H1 (cell line): ENCODE measurements at regions not wholly inside any gene's neighbourhood (a gene's known extent, or its start where the extent isn't known, plus 50 kb on each side); places are given as distances from the start of the nearest gene placed in this dataset.

Source experiments
- CTCF ChIA-PET: fragments of 300-600 bp; sonication (Branson Sonifier 250); formaldehyde crosslinking; loops from one replicate; lab custom pipeline; 2021; ENCODE audit not compliant: partially characterized antibody; lab: Charles Lee
- POLR2A ChIA-PET: fragments of 300-600 bp; sonication (Branson Sonifier 250); formaldehyde crosslinking; loops from one replicate; lab custom pipeline; 2021; ENCODE audit warnings: inconsistent platforms; ENCODE audit not compliant: partially characterized antibody; lab: Charles Lee
- DNase-seq, 2 experiments: peaks; one replicate each; pipeline versions ENCODE4 v3.0.0 to v3.0.0-alpha.2; 2010 to 2022; ENCODE audit warnings: low spot score in 2 of 2, low read depth in 1 of 2, mixed read lengths in 1 of 2
- FAIRE-seq: peaks from 2 replicates; lab custom pipeline; 2011; peaks lifted over from hg19 to GRCh38; lab: Jason Lieb, UNC
- H2AFZ ChIP-seq: 2 replicates; pipeline ENCODE4 v1.8.1; 2012; ENCODE audit warnings: low read length, inconsistent platforms
- H2AK5ac ChIP-seq: 2 replicates; pipeline ENCODE4 v1.6.1; 2013; ENCODE audit warnings: low read depth, low read length
- H2BK120ac ChIP-seq: replicated peaks from 2 replicates; pipeline ENCODE3; 2013; ENCODE audit warnings: low read depth, low read length, inconsistent platforms
- H2BK12ac ChIP-seq: 2 replicates; pipeline ENCODE4 v1.6.1; 2013; ENCODE audit warnings: low read depth, low read length
- H2BK15ac ChIP-seq: 2 replicates; pipeline ENCODE4 v1.6.1; 2013; ENCODE audit warnings: low read length
- H2BK20ac ChIP-seq: 2 replicates; pipeline ENCODE4 v1.6.1; 2013; ENCODE audit warnings: low read length
- H2BK5ac ChIP-seq: 2 replicates; pipeline ENCODE4 v1.6.1; 2013; ENCODE audit warnings: low read depth, low read length
- H3K14ac ChIP-seq: 2 replicates; pipeline ENCODE4 v1.6.1; 2013; ENCODE audit warnings: inconsistent platforms; ENCODE audit not compliant: insufficient read length
- H3K18ac ChIP-seq: 2 replicates; pipeline ENCODE4 v1.6.1; 2013; ENCODE audit warnings: low read length; ENCODE audit errors: extremely low read depth
- H3K23ac ChIP-seq: 2 replicates; pipeline ENCODE4 v1.6.1; 2013; ENCODE audit warnings: inconsistent platforms; ENCODE audit not compliant: insufficient read length
- H3K23me2 ChIP-seq: 2 replicates; pipeline ENCODE4 v1.6.1; 2013; ENCODE audit warnings: low read depth, low read length
- H3K27ac ChIP-seq: 2 replicates; pipeline ENCODE4 v1.6.1; 2011; ENCODE audit warnings: low read depth, low read length, inconsistent platforms
- H3K27me3 ChIP-seq, 4 experiments: replicated peaks in 1 of 4; 1 replicate in 1 of 4; 2 replicates in 3 of 4; pipeline versions ENCODE4 v1.6.1 to v1.8.1; 2011 to 2013; ENCODE audit warnings: low read length in 3 of 4, mild to moderate bottlenecking in 3 of 4, inconsistent platforms in 2 of 4, mixed read lengths in 2 of 4, moderate library complexity in 1 of 4; ENCODE audit not compliant: control insufficient read depth in 3 of 4, insufficient read depth in 3 of 4; ENCODE audit errors: extremely low read depth in 1 of 4
- H3K36me3 ChIP-seq, 4 experiments: 2 replicates each; pipeline versions ENCODE4 v1.6.1 to v1.8.1; 2011 to 2013; ENCODE audit warnings: mild to moderate bottlenecking in 4 of 4, low read length in 3 of 4, moderate library complexity in 2 of 4, control low read depth in 1 of 4, inconsistent platforms in 1 of 4; ENCODE audit not compliant: insufficient read depth in 4 of 4, control insufficient read depth in 2 of 4
- H3K4ac ChIP-seq: replicated peaks from 2 replicates; pipeline ENCODE3; 2013; ENCODE audit warnings: low read length, low read depth, mixed read lengths, inconsistent platforms; ENCODE audit not compliant: insufficient read length
- H3K4me1 ChIP-seq, 4 experiments: replicated peaks in 1 of 4; 1 replicate in 1 of 4; 2 replicates in 3 of 4; pipeline versions ENCODE4 v1.6.1 to v1.8.1; 2011 to 2013; ENCODE audit warnings: low read length in 3 of 4, inconsistent platforms in 2 of 4, mixed read lengths in 1 of 4; ENCODE audit not compliant: insufficient read depth in 4 of 4, control insufficient read depth in 3 of 4
- H3K4me2 ChIP-seq, 2 experiments: 2 replicates each; pipeline versions ENCODE4 v1.6.1 to v1.8.1; 2011 to 2013; ENCODE audit warnings: low read depth in 2 of 2, low read length in 2 of 2, control low read depth in 1 of 2, inconsistent platforms in 1 of 2, mild to moderate bottlenecking in 1 of 2; ENCODE audit not compliant: insufficient read depth in 1 of 2
- H3K4me3 ChIP-seq, 4 experiments: fragments of 200-600, 300-600 bp in 1 of 4; sonication (generic), shearing (Covaris generic), sonication (Bioruptor Twin) in 1 of 4; 2 replicates each; pipeline versions ENCODE4 v1.5.1 to v1.8.1; 2011 to 2016; ENCODE audit warnings: low read length in 4 of 4, low read depth in 3 of 4, control low read depth in 2 of 4, inconsistent platforms in 2 of 4, mild to moderate bottlenecking in 2 of 4, mixed read lengths in 1 of 4, moderate library complexity in 1 of 4; ENCODE audit not compliant: insufficient read depth in 2 of 4; ENCODE audit errors: extremely low read depth in 1 of 4
- H3K56ac ChIP-seq: replicated peaks from 2 replicates; pipeline ENCODE3; 2013; ENCODE audit warnings: low read depth, mild to moderate bottlenecking, mixed read lengths, low read length, inconsistent platforms; ENCODE audit not compliant: insufficient read length
- H3K79me1 ChIP-seq: 2 replicates; pipeline ENCODE4 v1.6.1; 2013; ENCODE audit warnings: low read depth, low read length, control low read depth
- H3K79me2 ChIP-seq, 2 experiments: 2 replicates each; pipeline versions ENCODE4 v1.6.1 to v1.8.1; 2012 to 2013; ENCODE audit warnings: low read length in 2 of 2, mild to moderate bottlenecking in 2 of 2, inconsistent platforms in 1 of 2; ENCODE audit not compliant: insufficient read depth in 2 of 2, control insufficient read depth in 1 of 2
- H3K9ac ChIP-seq, 4 experiments: replicated peaks in 1 of 4; 1 replicate in 1 of 4; 2 replicates in 3 of 4; pipeline versions ENCODE4 v1.6.1 to v1.8.1; 2011 to 2013; ENCODE audit warnings: low read depth in 3 of 4, low read length in 3 of 4, control low read depth in 2 of 4, mild to moderate bottlenecking in 2 of 4, moderate library complexity in 2 of 4, inconsistent platforms in 1 of 4; ENCODE audit errors: extremely low read depth in 1 of 4
- H3K9me3 ChIP-seq, 2 experiments: 2 replicates each; pipeline versions ENCODE4 v1.6.1 to v1.8.1; 2012 to 2013; ENCODE audit warnings: mild to moderate bottlenecking in 2 of 2, moderate library complexity in 2 of 2, control low read depth in 1 of 2, inconsistent platforms in 1 of 2, low read depth in 1 of 2, low read length in 1 of 2, mixed read lengths in 1 of 2; ENCODE audit not compliant: insufficient read depth in 2 of 2
- H4K20me1 ChIP-seq, 2 experiments: replicated peaks in 1 of 2; 2 replicates each; pipeline versions ENCODE3 to v1.8.1; 2011 to 2013; ENCODE audit warnings: inconsistent platforms in 2 of 2, low read length in 2 of 2, mild to moderate bottlenecking in 1 of 2; ENCODE audit not compliant: insufficient read depth in 2 of 2, control insufficient read depth in 1 of 2
- H4K5ac ChIP-seq: 2 replicates; pipeline ENCODE4 v1.6.1; 2013; ENCODE audit warnings: low read length, low read depth, mixed read lengths, inconsistent platforms; ENCODE audit not compliant: insufficient read length
- H4K8ac ChIP-seq: 2 replicates; pipeline ENCODE4 v1.8.0; 2013; ENCODE audit warnings: mild to moderate bottlenecking, moderate library complexity, low read length, inconsistent platforms; ENCODE audit not compliant: insufficient read depth; ENCODE audit errors: extremely low read depth
- H4K91ac ChIP-seq: replicated peaks from 2 replicates; pipeline ENCODE3; 2013; ENCODE audit warnings: low read length, mixed read lengths, inconsistent platforms; ENCODE audit not compliant: insufficient read length
- ATF2 ChIP-seq: IDR thresholded peaks from 2 replicates; pipeline ENCODE4 v1.6.1; 2012; ENCODE audit warnings: low read length, inconsistent platforms
- BACH1 ChIP-seq: IDR thresholded peaks from 2 replicates; pipeline ENCODE4 v1.6.1; 2012; ENCODE audit warnings: low read length, improper control_type of control experiment
- BCL11A ChIP-seq, 2 experiments: IDR thresholded peaks; one replicate each; pipeline ENCODE4 v1.6.1; 2011; ENCODE audit warnings: low read depth in 2 of 2, low read length in 2 of 2, mild to moderate bottlenecking in 2 of 2
- CBX5 ChIP-seq: fragments of 300-800, 300-1000 bp; sonication (generic); IDR thresholded peaks from 2 replicates; pipeline ENCODE4 v1.7.1; 2016; ENCODE audit warnings: antibody characterized with exemption, low read length, low read depth
- CBX8 ChIP-seq: fragments of 300-800, 300-1000 bp; sonication (generic); IDR thresholded peaks from 2 replicates; pipeline ENCODE4 v1.7.1; 2016; ENCODE audit warnings: low read depth, low read length, borderline replicate concordance
- CTBP2 ChIP-seq: IDR thresholded peaks from 2 replicates; pipeline ENCODE4 v1.7.0; 2011; ENCODE audit warnings: borderline replicate concordance, mild to moderate bottlenecking, moderate library complexity, mixed read lengths, low read length; ENCODE audit not compliant: insufficient read depth, insufficient read length
- JUN ChIP-seq: IDR thresholded peaks from 2 replicates; pipeline ENCODE4 v1.6.1; 2011; ENCODE audit warnings: low read depth, mild to moderate bottlenecking, improper control_type of control experiment, low read length
- MAX ChIP-seq: IDR thresholded peaks from 2 replicates; pipeline ENCODE4 v1.6.1; 2012; ENCODE audit warnings: inconsistent platforms
- POU5F1 ChIP-seq: IDR thresholded peaks from 2 replicates; pipeline ENCODE4 v1.6.1; 2011; ENCODE audit warnings: low read depth, mild to moderate bottlenecking, low read length, moderate library complexity
- RAD21 ChIP-seq, 2 experiments: IDR thresholded peaks in 1 of 2; conservative IDR thresholded peaks in 1 of 2; 2 replicates each; pipeline ENCODE4 v1.6.1; 2011; ENCODE audit warnings: low read depth in 2 of 2, low read length in 2 of 2, improper control_type of control experiment in 1 of 2, inconsistent platforms in 1 of 2, mild to moderate bottlenecking in 1 of 2, moderate library complexity in 1 of 2
- SIX5 ChIP-seq: IDR thresholded peaks from 2 replicates; pipeline ENCODE4 v1.6.1; 2011; ENCODE audit warnings: mild to moderate bottlenecking, low read depth, low read length
- SP2 ChIP-seq: IDR thresholded peaks from 2 replicates; pipeline ENCODE4 v1.6.1; 2012; ENCODE audit warnings: mild to moderate bottlenecking, low read length, inconsistent platforms
- TCF12 ChIP-seq: IDR thresholded peaks from 2 replicates; pipeline ENCODE4 v1.6.1; 2011; ENCODE audit warnings: low read depth, mild to moderate bottlenecking, low read length
- YY1 ChIP-seq: IDR thresholded peaks from 2 replicates; pipeline ENCODE4 v1.6.1; 2011; ENCODE audit warnings: low read depth, mild to moderate bottlenecking, low read length
- ZNF274 ChIP-seq: IDR thresholded peaks from 2 replicates; pipeline ENCODE4 v1.7.0; 2012; ENCODE audit warnings: low read length, borderline replicate concordance; ENCODE audit errors: extremely low read depth

- Histone ChIP-seq H2AK5ac (no peak overlapping the region), H3K4me1 (no peaks in the 10 kb centered on the region), H2BK15ac (no peak overlapping the region), H4K8ac (no peak overlapping the region), H2BK12ac (no peak overlapping the region), H2AFZ (no peak overlapping the region), H2BK20ac (no peak overlapping the region), H3K4me3 (no peak overlapping the region), H3K23ac (no peak overlapping the region), H2BK5ac (no peak overlapping the region), H4K91ac (no peak overlapping the region), H3K4ac (no peak overlapping the region), H3K36me3 (no peaks in the 10 kb centered on the region), H3K18ac (no peak overlapping the region), H3K27ac (no peak overlapping the region), H3K79me2 (no peaks in the 10 kb centered on the region), H2BK120ac (no peak overlapping the region), H3K4me2 (no peak overlapping the region), H3K9me3 (no peaks in the 10 kb centered on the region), H3K79me1 (no peaks in the 10 kb centered on the region), H3K23me2 (no peaks in the 10 kb centered on the region), H4K20me1 (no peaks in the 10 kb centered on the region), H3K14ac (no peak overlapping the region), H3K9ac (no peak overlapping the region), H3K27me3 (no peaks in the 10 kb centered on the region), H3K56ac (no peak overlapping the region), H4K5ac (no peak overlapping the region)
- DNase-seq (no peak), FAIRE-seq (no peak)
- CTCF ChIA-PET, result interaction anchor here (1.5 to 1.6 kb wide), 2 partner anchors 31 to 33 kb away, joined by 3 to 4 read pairs; no protein-coding TSS in a partner anchor
- POLR2A ChIA-PET, result no interaction called here
- TF ChIP-seq BCL11A (IDR thresholded peaks at IDR 0.05; ENCODE audit: low read depth in 2 of 2, low read length in 2 of 2), result no peak
- no peak for TF ChIP-seq ZNF274
- no peak for TF ChIP-seq SIX5
- TF ChIP-seq TCF12, result no peak
- TF ChIP-seq SP2, result no peak
- no peak for TF ChIP-seq CBX8
- no peak for TF ChIP-seq RAD21 (IDR thresholded peaks at IDR 0.05 in 1 of 2, conservative IDR thresholded peaks at IDR 0.05 in 1 of 2; ENCODE audit: low read depth in 2 of 2, low read length in 2 of 2)
- TF ChIP-seq CBX5, result no peak
- TF ChIP-seq CTBP2, result no peak
- no peak for TF ChIP-seq BACH1
- TF ChIP-seq POU5F1, result no peak
- TF ChIP-seq MAX, result no peak
- no peak for TF ChIP-seq JUN
- no peak for TF ChIP-seq YY1
- no peak for TF ChIP-seq ATF2
These were observed 241.4 kb downstream of the CENPW start for GRCh38 chr6:126581316-126581715.
